Hematopoietic multipotent progenitor cell treated with erythropoietin and hydrocortisone succinate and interleukin-3 and kit ligand, for 6 days (in vitro differentiated cells): ENCODE measurements at regions not wholly inside any gene's neighbourhood (a gene's known extent, or its start where the extent isn't known, plus 50 kb on each side); places are given as distances from the start of the nearest gene placed in this dataset.
"Not testable (repeated sequence)": the region's sequence is repeated elsewhere in the genome, so short reads cannot be mapped to it uniquely, and the experiment has no call there.

Source experiments
- DNase-seq: peaks from one replicate; pipeline ENCODE4 v3.0.0-alpha.2; 2015

GRCh38 chr11:39462506-39462905, 1996.9 kb downstream of the LRRC4C start:
- no peak for DNase-seq

DNA sequence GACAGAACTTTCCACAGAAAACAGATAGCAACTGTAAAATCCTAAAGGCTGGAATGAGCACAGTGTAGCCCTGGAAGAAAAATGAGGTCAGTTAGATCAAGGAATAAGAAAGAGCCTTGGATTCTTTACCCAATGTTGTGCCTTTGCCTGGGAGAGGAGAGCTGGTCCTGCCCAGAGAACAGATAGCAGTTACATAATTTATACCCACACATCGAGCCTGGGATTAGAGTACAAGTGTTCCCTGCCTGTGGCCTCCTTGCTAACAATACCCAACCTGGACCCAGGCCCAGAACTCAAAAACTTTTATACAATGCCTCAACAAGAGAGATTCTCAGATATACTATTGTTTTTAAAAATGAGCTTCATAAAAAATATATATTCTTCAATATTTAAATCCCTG, 1998.4 kb downstream of the LRRC4C start:
- no peak for DNase-seq

GRCh38 chr11:39459606-39460005, 1999.8 kb downstream of the LRRC4C start:
- no peak for DNase-seq

DNA sequence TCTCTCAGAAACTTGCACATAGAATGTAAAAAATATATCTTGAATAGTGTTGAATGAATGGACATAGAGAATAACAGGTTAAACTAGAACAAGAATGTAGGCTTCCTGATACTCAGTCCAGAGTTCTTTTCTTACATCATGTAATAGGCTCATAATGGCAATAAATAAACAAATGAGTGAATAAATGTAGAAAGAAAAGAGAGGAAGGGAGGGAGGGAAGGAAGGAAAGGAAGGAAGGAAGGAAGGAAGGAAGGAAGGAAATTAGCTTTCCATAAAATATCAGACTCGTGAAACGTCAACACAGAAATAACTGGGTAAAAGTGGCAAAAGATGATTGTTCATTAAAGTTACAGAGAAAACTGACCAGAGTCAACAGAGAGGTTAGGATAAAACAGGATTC, 2001.0 kb downstream of the LRRC4C start:
- DNase-seq: no peak

GRCh38 chr11:39443424-39444022, 2015.9 kb downstream of the LRRC4C start:
- no peak for DNase-seq

- no peak for DNase-seq
Observed at GRCh38 chr11:39442177-39442576, 2017.3 kb downstream of the LRRC4C start.

DNA sequence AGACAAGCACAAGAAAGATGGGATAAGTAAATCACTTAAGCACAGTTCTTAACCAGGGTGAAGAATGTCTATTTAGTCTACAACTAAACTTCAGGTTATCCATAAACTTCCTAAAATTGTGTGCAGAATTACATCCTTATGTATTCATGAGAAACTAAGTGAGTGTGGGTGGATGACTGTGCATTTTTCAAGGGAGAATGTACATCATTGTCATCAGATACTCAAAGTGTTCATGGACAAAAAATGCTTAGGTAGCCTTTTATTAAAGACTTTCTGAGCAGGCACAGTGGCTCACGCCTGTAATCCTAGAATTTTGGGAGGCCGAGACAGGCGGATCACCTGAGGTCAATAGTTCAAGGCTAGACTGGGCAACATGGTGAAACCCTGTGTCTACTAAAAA, 2023.8 kb downstream of the LRRC4C start:
- DNase-seq: no peak

- DNase-seq: no peak
Observed at GRCh38 chr11:39434466-39434865, 2025.0 kb downstream of the LRRC4C start.

GRCh38 chr11:39432929-39433328, 2026.5 kb downstream of the LRRC4C start:
- no peak for DNase-seq

DNA sequence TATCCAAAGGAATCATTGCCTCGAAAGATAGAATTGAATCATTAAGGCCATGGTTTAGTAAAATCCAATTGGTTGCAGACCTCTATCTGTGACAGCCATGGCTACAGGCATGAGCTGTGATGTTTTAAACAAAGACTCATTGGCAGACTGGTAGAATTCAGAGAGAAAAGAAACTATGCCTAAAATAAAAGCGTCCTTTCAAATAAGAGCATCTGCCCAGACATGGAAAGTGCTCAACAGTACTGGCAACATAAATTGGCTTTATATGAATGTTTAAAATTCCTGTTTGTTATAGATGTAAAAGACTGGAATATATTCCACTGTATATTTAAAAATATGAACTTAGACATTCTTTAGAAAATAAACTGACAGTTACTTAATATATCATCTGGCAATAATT, 2034.2 kb downstream of the LRRC4C start:
- DNase-seq: no peak

- no peak for DNase-seq
Observed at GRCh38 chr11:39412117-39412516, 2047.3 kb downstream of the LRRC4C start.

DNA sequence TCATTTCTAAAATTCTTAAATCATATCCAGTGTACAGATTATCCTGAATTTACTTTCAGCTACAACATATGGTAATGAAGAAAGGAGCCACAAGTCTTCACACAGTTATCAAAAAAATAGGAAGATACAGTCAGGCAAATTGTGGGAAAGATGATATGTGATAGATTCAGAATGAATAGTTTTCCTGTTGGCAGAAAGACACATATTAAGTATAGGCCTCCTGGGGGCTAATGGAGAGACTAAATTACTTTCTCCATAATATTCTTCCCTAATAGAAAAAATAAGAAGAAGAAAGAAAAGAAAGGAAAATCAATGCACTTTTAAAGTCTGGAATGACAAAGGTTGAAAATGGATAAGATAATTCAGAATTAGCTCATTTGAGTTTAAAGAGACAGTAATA, 2073.5 kb downstream of the LRRC4C start:
- DNase-seq: no peak

GRCh38 chr11:39374963-39375698, 2084.3 kb downstream of the LRRC4C start:
- DNase-seq: peak; percentile 70

GRCh38 chr11:39367534-39367933, 2091.9 kb downstream of the LRRC4C start:
- peak; percentile 79 for DNase-seq

GRCh38 chr11:39365809-39366436, 2093.5 kb downstream of the LRRC4C start:
- peak; percentile 6 for DNase-seq

- no peak for DNase-seq
Observed at GRCh38 chr11:39363571-39363970, 2095.9 kb downstream of the LRRC4C start.

DNA sequence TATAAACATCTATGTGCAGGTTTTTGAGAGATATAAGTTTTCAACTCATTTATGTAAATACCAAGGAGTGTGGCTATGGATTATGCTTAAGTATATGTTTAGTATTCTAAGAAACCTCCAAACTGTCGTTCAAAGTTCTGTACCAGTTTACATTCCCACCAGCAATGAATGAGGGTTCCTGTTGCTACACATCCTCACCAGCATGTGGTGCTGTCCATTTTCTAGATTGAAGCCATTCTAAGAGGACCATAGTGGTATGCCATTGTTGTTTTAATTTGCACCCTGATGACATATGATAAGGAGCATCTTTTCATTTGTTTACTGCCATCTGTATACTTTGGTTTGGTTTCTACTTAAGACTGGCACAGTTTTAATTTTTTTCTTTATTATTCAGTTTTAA, 2097.9 kb downstream of the LRRC4C start:
- no peak for DNase-seq

GRCh38 chr11:39345834-39346442, 2113.5 kb downstream of the LRRC4C start:
- DNase-seq: no peak

GRCh38 chr11:39341461-39341860, 2118.0 kb downstream of the LRRC4C start:
- no peak for DNase-seq

DNA sequence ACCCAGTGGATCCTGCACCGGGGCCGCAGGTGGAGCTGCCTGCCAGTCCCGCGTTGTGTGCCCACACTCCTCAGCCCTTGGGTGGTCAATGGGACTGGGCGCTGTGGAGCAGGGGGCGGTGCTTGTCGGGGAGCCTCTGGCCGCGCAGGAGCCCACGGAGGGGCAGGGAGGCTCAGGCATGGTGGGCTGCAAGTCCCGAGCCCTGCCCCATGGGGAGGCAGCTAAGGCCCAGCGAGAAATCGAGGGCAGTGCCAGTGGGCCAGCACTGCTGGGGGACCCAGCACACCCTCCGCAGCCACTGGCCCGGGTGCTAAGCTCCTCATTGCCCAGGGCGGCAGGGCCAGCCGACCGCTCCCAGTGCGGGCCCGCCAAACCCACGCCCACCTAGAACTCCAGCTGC, 2126.4 kb downstream of the LRRC4C start:
- not testable (repeated sequence) for DNase-seq

GRCh38 chr11:39327302-39327701, 2132.2 kb downstream of the LRRC4C start:
- no peak for DNase-seq

- DNase-seq: not testable (repeated sequence)
Observed at GRCh38 chr11:39311888-39312287, 2147.6 kb downstream of the LRRC4C start.

- DNase-seq: no peak
Observed at GRCh38 chr11:39304586-39304985, 2154.9 kb downstream of the LRRC4C start.

DNA sequence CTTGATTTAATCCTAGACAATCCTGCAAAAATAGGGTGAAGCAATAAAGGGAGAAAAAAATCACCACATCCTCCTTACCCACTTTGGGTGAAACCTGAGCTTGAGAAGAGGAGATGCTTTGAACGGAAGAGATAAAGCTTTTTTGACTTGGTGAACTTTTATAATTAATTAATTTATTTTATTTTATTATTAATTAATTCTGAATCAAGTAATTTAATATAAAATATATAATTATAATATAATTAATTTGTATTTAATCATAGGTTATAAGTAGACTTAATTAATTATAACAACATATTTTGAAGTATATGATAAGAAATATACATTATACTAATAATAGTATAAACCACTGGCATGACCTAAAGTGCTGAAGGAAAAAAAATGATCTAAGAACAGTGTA, 2164.8 kb downstream of the LRRC4C start:
- no peak for DNase-seq
